Bone marrow (tissue), 2 donors: ENCODE measurements at regions not wholly inside any gene's neighbourhood (a gene's known extent, or its start where the extent isn't known, plus 50 kb on each side); places are given as distances from the start of the nearest gene placed in this dataset.
"Not testable (repeated sequence)": the region's sequence is repeated elsewhere in the genome, so short reads cannot be mapped to it uniquely, and the experiment has no call there.

Experiments used
- DNase-seq, 2 donors: peaks; one replicate each; lab custom pipeline; 2025; lab: John Stamatoyannopoulos, UW

DNA sequence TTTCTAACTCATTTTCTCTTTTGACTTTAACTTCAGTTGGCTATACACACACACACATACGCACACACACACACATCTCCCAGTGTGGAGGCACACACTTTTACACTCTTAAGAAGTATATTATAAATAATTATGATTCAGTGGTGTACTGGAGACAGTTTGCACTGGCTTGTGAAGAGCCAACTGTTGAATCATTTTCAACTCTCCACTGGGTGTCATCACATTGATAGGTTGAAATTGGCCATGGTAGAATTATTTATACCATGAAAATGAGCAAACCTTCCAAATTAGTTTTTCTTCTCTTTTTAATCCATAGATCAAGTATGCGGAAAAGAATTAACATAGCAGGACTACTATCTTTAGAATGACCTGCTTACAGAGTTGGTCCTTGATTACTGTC, 407.1 kb downstream of the BMP2 start:
- no peak for DNase-seq

DNA sequence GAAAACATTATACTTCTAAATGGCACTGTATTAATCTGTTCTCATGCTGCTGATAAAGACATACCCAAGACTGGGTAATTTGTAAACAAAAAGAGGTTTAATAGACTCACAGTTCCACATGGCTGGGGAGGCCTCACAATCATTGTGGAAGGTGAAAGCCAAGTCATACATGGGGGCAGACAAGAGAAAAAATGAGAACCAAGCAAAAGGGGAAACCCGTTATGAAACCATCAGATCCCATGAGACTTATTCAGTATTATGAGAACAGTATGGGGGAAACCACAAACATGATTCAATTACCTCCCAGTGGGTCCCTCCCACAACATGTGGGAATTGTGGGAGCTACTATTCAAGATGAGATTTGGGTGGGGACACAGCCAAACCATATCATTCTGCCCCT, 408.3 kb downstream of the BMP2 start:
- DNase-seq: not testable (repeated sequence)

DNA sequence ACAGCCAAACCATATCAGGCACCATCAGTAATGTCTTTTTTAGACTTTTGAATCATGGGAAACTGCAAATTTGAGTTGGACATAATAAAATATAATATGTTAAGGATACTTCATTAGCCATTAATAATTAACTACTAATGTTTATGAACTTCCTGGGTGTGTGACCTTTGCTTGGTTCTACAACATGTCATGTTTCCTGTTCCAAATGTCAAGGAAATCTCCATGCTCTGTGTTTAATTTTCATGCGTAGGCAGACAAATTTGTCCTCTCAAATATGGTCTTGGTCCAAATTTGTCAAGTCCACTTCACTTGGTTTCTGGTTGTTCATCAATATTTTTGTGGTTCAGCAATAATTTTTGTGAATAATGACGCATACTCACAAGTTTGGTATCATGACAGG, 410.5 kb downstream of the BMP2 start:
- DNase-seq: no peak

DNA sequence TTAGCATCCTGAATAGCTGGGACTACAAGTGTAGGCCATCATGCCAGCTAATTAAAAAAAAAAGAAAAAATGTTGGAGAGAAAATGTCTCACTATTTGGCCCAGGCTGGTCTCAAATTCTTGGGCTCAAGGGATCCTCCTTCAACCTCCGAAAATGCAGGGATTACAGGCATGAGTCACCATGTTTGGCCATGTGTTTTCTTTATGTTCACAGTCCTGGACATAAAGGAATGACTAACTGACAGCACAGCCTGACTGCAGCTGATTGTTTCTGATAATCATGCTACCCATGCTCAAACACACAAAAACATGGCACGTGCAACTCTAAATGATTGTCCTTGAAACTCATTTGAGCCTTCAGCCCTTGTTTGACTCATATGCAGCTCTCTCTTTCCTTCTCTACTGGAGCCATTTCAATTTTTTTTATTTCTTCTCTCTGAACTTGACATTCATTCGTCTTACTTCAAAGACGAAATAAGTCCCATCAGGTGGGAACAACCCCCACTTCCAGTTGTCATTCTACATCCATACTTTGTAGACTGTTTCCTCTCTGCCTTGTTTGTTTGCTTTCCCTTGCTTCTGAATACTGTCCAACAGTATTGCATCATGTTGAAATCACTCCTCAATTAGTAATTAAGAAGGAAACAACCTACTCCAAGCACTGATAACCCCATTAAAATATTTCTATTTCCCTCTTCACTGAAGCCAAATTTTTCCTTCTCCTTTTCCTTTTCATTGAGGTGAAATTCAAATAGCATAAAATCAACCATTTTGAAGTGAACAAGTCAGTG, 413.0 kb downstream of the BMP2 start:
- no peak for DNase-seq

- no peak for DNase-seq
These were observed 421.7 kb downstream of the BMP2 start for GRCh38 chr20:7189231-7189630.

DNA sequence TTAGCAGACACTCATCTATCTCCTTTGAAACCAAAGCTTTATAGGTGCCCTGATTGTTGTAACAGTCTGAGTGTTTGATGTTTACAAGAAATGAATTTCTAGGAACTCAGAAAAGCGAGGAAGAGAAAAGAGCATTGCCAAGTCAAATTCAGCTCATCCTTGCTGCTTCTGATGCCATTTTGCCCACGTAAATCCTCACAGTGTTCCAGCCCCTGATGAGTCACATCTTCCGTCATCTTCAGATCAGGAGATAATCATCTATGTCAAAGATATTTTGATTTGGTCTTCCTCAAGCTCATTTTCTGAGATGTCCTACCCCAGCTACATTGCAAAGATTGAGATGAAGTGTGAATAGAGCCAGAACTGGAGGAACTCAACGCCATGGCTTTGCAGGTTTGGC, 426.2 kb downstream of the BMP2 start:
- DNase-seq: no peak

DNA sequence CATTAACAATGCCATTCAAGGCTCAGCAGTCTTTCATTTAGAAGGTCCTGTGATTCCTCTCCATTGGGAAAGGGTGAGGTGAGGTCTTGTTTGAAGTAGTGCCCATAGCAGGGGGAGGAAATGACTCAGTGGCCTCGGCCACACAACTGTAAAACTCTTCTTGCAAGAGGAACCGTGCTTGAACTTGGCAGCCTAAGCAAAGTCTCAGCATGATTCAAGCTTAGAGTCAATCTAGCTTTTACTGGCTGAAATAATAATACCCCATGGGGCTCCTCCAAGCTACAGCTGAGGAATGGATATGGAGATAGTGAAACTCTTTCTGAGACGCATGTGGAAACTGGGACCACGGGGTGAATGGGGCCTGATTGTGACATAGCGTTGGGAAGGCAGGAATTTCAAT, 428.2 kb downstream of the BMP2 start:
- no peak for DNase-seq

DNA sequence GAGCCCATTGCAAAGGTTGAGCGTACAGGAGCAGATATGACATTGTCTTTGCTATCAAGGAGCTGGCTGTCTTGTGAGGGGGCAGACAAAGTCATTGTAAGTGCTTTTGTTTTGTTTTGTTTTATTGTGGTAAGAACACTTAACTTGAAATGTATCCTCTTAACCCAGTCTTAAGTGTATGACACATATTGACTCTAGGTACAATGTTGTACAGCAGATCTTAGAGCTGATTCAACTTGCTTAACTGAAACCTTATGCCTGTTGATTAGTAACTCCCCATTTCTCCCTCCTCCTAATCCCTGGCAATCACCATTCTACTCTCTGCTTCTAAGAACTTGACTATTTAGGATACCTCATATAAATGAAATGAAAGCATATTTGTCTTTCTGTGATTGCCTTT, 429.0 kb downstream of the BMP2 start:
- DNase-seq: no peak

GRCh38 chr20:7199861-7200260, 432.4 kb downstream of the BMP2 start:
- no peak for DNase-seq

- DNase-seq: no peak
These were observed 439.8 kb downstream of the BMP2 start for GRCh38 chr20:7207186-7207798.

- DNase-seq: no peak
These were observed 443.4 kb downstream of the BMP2 start for GRCh38 chr20:7210910-7211309.

GRCh38 chr20:7214081-7214740, 446.7 kb downstream of the BMP2 start:
- no peak for DNase-seq

DNA sequence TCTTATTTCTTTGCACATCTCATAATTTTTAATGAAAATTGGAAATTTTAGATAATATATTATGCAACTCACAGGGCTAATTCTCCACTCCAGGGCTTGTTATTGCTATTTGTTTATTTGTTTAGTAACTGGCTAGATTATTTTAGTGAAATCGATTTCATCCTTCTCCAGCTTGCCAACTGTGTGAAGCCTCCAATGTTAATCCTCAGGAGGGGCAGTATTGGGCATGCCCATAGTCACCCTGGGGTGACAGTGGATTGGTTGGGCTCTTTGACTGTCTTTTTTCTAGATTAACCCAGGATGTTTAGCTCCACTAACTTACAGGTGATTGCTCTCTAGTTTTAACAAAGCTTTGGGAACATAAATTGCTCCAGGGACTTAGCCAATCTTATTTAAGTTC, 450.1 kb downstream of the BMP2 start:
- DNase-seq: no peak

GRCh38 chr20:7220755-7221154, 453.3 kb downstream of the BMP2 start:
- DNase-seq: no peak

GRCh38 chr20:7226156-7226555, 458.7 kb downstream of the BMP2 start:
- no peak for DNase-seq

DNA sequence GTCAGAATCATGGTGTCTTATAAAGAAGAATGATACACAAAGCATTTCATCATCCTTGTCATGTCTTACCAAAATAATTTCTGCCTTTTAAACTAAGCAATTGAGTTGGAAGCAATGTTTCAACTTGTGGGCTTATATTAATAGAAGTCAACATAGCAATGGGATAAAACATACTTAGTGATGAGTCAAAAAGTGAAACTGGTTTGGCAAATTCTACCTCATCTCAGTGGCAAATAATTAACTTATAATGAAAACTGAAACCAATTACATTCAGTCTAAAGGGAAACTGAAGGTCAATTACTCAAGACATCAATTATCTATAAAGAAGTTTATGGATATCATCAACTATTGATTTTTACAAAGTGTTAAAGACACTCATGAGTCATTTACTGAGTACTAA, 463.8 kb downstream of the BMP2 start:
- no peak for DNase-seq

DNA sequence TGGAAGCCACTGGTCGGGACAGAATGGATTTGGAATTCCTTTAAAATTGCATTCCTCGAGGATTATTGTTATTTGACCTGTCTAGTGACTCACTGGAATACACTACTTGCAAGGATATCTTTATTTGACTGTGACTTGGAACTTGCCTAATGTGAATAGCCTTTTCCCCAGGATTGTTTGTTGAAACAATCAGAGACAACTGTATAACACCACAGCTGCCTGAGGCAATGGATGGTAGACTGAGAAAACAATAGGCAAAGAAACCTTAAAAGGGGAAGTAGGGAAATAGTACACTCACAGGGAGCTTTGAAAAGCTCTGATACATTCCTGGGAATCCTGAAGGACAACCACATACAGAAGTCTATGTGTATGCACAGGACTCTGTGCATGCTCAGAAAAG, 465.3 kb downstream of the BMP2 start:
- DNase-seq: no peak

DNA sequence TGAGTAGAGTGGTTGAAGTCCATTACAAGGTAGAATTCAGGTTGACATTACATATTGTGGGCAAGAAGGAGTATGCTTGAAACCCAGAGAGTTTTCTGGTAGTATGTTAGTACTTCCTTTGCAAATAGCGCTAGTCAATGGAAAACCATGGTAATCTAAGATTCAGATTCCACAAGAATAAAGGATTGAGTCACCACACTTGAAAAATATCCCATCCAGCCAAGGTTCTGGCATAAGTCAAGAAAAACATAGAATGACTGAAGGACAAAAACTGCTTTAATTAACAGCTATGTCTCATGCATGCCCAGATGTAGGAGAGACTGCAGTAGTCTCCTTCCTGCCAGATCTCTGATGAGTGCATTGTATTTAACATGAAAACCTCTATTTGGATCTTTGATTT, 469.8 kb downstream of the BMP2 start:
- DNase-seq: no peak

- no peak for DNase-seq
These were observed 473.0 kb downstream of the BMP2 start for GRCh38 chr20:7240490-7240889.

DNA sequence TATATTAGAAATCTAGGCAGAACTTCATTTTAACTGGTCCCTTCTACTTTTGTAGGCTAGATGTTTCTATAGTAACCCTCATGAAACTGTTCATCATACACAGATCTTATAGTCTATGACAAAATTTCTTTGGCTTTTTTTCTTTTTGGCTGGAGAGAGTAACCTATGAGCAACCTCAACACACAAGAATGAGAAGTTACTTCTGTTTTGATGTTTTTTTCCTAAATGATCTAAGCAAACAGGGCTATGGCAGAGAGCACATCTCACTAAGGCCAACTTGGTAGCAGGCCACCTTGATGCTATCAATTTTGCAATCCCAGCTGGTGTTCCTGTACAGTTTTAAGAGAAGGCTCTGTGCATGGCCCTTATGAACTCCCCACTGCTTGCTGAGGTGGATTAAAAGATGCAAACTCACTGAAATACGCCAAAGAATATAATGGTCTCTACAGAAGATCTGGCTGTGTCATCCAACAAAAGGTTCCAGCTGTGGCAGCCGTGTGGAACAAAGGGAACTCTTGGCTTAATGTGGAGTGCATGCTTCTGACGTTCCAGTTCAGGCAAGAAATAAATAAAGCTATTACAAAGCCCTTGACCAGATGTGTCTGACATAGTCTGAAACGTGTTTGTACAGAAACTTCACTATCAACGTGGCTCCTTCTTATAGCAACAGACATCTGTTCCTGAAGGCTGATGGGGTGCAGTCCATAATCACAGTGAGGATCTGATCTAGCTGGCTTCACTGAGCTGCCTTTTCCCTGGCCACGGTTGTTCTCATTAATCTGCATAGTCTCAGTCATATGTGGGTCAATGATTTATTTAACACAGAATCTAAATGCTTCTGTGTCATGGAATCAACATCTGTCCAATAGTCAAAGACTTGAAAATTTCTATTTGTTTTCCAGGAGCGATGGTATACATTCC, 481.1 kb downstream of the BMP2 start:
- DNase-seq: no peak

- no peak for DNase-seq
These were observed 482.9 kb downstream of the BMP2 start for GRCh38 chr20:7250337-7250736.

GRCh38 chr20:7257099-7257498, 489.6 kb downstream of the BMP2 start:
- DNase-seq: no peak
